ENCODE measurements at regions not wholly inside any gene's neighbourhood (a gene's known extent, or its start where the extent isn't known, plus 50 kb on each side); places are given as distances from the start of the nearest gene placed in this dataset.

GRCh38 chr1:118339400-118340124 is 154.5 kb upstream of the SPAG17 start:
- CTCF ChIA-PET, result no interaction called here
- no peak overlapping the region for H3K4me2 ChIP-seq
- DNase-seq, result no peak

DNA sequence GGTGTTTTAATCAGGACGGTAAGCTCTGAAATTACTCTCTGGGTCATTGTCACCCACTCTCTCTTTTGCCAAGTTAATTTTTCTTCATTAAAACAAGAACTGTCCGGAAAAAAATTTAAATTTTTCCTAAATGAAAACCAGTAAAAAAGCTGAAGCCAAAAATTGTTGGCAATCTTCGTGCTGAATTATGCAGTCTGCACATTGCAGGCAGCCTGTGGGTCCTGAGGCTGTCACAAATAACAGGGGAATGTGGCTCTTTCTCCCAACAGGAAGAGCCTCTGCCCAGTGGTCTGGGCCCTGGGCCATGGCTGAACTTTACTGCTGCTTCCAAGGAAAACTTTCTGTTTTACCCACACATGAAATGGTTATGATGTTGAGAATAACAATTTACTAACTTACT is 153.9 kb upstream of the SPAG17 start:
- H3K79me2 ChIP-seq (ENCODE audit: insufficient read depth), result no peaks in the 10 kb centered on the region
- ChIA-PET POLR2A (no interaction called here), CTCF (no interaction called here)
- H3K9ac ChIP-seq, result no peak overlapping the region
- H3K27me3 ChIP-seq (ENCODE audit: insufficient read depth), result no peaks in the 10 kb centered on the region
- H3K27ac ChIP-seq (ENCODE audit: low read depth in 2 of 2, low read length in 1 of 2), result no peak overlapping the region
- no peak overlapping the region for H2AFZ ChIP-seq (ENCODE audit: low read depth)
- no peaks in the 10 kb centered on the region for H4K20me1 ChIP-seq (ENCODE audit: insufficient read depth)
- TF ChIP-seq, protein P1, sequence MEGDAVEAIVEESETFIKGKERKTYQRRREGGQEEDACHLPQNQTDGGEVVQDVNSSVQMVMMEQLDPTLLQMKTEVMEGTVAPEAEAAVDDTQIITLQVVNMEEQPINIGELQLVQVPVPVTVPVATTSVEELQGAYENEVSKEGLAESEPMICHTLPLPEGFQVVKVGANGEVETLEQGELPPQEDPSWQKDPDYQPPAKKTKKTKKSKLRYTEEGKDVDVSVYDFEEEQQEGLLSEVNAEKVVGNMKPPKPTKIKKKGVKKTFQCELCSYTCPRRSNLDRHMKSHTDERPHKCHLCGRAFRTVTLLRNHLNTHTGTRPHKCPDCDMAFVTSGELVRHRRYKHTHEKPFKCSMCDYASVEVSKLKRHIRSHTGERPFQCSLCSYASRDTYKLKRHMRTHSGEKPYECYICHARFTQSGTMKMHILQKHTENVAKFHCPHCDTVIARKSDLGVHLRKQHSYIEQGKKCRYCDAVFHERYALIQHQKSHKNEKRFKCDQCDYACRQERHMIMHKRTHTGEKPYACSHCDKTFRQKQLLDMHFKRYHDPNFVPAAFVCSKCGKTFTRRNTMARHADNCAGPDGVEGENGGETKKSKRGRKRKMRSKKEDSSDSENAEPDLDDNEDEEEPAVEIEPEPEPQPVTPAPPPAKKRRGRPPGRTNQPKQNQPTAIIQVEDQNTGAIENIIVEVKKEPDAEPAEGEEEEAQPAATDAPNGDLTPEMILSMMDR (IDR thresholded peaks at IDR 0.05), result no peak
- TF ChIP-seq FOXJ3 (CRISPR knock-in tag; IDR thresholded peaks at IDR 0.05) (no peak), ELF1 (IDR thresholded peaks at IDR 0.05) (no peak), JUND (IDR thresholded peaks at IDR 0.05) (no peak), EZH2phosphoT487 (IDR thresholded peaks at IDR 0.05; ENCODE audit: borderline replicate concordance, low read depth) (no peak), NRF1 (IDR thresholded peaks at IDR 0.05; ENCODE audit: low read depth, low read length) (no peak), FOXM1 (IDR thresholded peaks at IDR 0.05; ENCODE audit: low read depth) (no peak), SIN3A (IDR thresholded peaks at IDR 0.05; ENCODE audit: borderline replicate concordance, low read depth, low read length) (no peak), GATA2 (CRISPR knock-in tag; IDR thresholded peaks at IDR 0.05) (no peak)
- TF ChIP-seq, protein P2, sequence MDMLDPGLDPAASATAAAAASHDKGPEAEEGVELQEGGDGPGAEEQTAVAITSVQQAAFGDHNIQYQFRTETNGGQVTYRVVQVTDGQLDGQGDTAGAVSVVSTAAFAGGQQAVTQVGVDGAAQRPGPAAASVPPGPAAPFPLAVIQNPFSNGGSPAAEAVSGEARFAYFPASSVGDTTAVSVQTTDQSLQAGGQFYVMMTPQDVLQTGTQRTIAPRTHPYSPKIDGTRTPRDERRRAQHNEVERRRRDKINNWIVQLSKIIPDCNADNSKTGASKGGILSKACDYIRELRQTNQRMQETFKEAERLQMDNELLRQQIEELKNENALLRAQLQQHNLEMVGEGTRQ (IDR thresholded peaks at IDR 0.05; ENCODE audit: borderline replicate concordance, low read depth, low read length), result no peak
- no peaks in the 10 kb centered on the region for H3K4me1 ChIP-seq (ENCODE audit: control insufficient read depth in 1 of 2, insufficient read depth in 2 of 2, low read depth in 1 of 2, low read length in 1 of 2)
- H3K4me3 ChIP-seq (ENCODE audit: low read depth in 2 of 2, low read length in 1 of 2), result no peak overlapping the region
- H3K9me3 ChIP-seq, result no peaks in the 10 kb centered on the region
- 1% methylated on average over 3 of the region's 3 CpGs for WGBS (ENCODE audit: low lambda C conversion rate)
- H3K4me2 ChIP-seq, result no peak overlapping the region
- DNase-seq, result no peak
- no peaks in the 10 kb centered on the region for H3F3A ChIP-seq (replicated peaks; ENCODE audit: insufficient read depth)
- H3K9me2 ChIP-seq, result no peaks in the 10 kb centered on the region
- no peaks in the 10 kb centered on the region for H3K36me3 ChIP-seq (replicated peaks in 1 of 2; ENCODE audit: control insufficient read depth in 1 of 2, insufficient read depth in 2 of 2, low read length in 1 of 2)

More at GRCh38 chr1:118339400-118340124, 154.5 kb upstream of the SPAG17 start:
- Histone ChIP-seq H3K36me3 (replicated peaks in 1 of 2; ENCODE audit: control insufficient read depth in 1 of 2, insufficient read depth in 2 of 2, low read length in 1 of 2) (no peaks in the 10 kb centered on the region), H2AFZ (ENCODE audit: low read depth) (no peak overlapping the region), H3K27me3 (ENCODE audit: insufficient read depth) (no peaks in the 10 kb centered on the region), H3K27ac (ENCODE audit: low read depth in 2 of 2, low read length in 1 of 2) (no peak overlapping the region), H3K4me1 (ENCODE audit: control insufficient read depth in 1 of 2, insufficient read depth in 2 of 2, low read depth in 1 of 2, low read length in 1 of 2) (no peaks in the 10 kb centered on the region), H3K9ac (no peak overlapping the region), H3K9me2 (no peaks in the 10 kb centered on the region), H4K20me1 (ENCODE audit: insufficient read depth) (no peaks in the 10 kb centered on the region), H3F3A (replicated peaks; ENCODE audit: insufficient read depth) (no peaks in the 10 kb centered on the region), H3K9me3 (no peaks in the 10 kb centered on the region), H3K4me3 (ENCODE audit: low read depth in 2 of 2, low read length in 1 of 2) (no peak overlapping the region), H3K79me2 (ENCODE audit: insufficient read depth) (no peaks in the 10 kb centered on the region)
- POLR2A ChIA-PET, result no interaction called here
- WGBS (ENCODE audit: low lambda C conversion rate), result 2% methylated on average over 4 of the region's 4 CpGs
- TF ChIP-seq NRF1 (IDR thresholded peaks at IDR 0.05; ENCODE audit: low read depth, low read length), result no peak
- no peak for TF ChIP-seq ELF1 (IDR thresholded peaks at IDR 0.05)
- TF ChIP-seq POLR2AphosphoS5 (IDR thresholded peaks at IDR 0.05; ENCODE audit: low read depth, low read length), result no peak
- TF ChIP-seq, protein P3, sequence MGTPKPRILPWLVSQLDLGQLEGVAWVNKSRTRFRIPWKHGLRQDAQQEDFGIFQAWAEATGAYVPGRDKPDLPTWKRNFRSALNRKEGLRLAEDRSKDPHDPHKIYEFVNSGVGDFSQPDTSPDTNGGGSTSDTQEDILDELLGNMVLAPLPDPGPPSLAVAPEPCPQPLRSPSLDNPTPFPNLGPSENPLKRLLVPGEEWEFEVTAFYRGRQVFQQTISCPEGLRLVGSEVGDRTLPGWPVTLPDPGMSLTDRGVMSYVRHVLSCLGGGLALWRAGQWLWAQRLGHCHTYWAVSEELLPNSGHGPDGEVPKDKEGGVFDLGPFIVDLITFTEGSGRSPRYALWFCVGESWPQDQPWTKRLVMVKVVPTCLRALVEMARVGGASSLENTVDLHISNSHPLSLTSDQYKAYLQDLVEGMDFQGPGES (IDR thresholded peaks at IDR 0.05; ENCODE audit: low read depth, low read length), result no peak
- TF ChIP-seq SMC3 (IDR thresholded peaks at IDR 0.05; ENCODE audit: low read depth, low read length), result no peak
- TF ChIP-seq PBX3 (IDR thresholded peaks at IDR 0.05), result no peak
- no peak for TF ChIP-seq MEF2A (IDR thresholded peaks at IDR 0.05; ENCODE audit: borderline replicate concordance, low read depth)
- TF ChIP-seq FOXM1 (IDR thresholded peaks at IDR 0.05; ENCODE audit: low read depth), result no peak
- no peak for TF ChIP-seq EP300 (IDR thresholded peaks at IDR 0.05; ENCODE audit: borderline replicate concordance in 1 of 2, low read depth in 1 of 2, low read length in 1 of 2)
- no peak for TF ChIP-seq EZH2phosphoT487 (IDR thresholded peaks at IDR 0.05; ENCODE audit: borderline replicate concordance, low read depth)

Data from SK-N-SH (cell line).